GM23338 (cell line): ENCODE measurements at regions not wholly inside any gene's neighbourhood (a gene's known extent, or its start where the extent isn't known, plus 50 kb on each side); places are given as distances from the start of the nearest gene placed in this dataset.

Experiments used
- ATAC-seq: fragments of 200-7000 bp; cut with Tn5 transposase; 3 replicates; pipeline ENCODE4 v1.9.1; 2020
- DNase-seq: peaks from one replicate; pipeline ENCODE4 v3.0.0-alpha.2; 2015; ENCODE audit warnings: low spot score
- H2AFZ ChIP-seq: fragments of 200-600 bp; sonication (generic); 2 replicates; pipeline ENCODE4 v1.8.0; 2016; ENCODE audit warnings: antibody characterized with exemption, mild to moderate bottlenecking, moderate library complexity
- H3F3A ChIP-seq: fragments of 200-600 bp; sonication (generic); replicated peaks from 2 replicates; pipeline ENCODE4 v1.8.0; 2017; ENCODE audit warnings: antibody characterized with exemption, mixed run types, low read depth
- H3K27ac ChIP-seq: fragments of 200-600 bp; sonication (generic); 2 replicates; pipeline ENCODE4 v1.6.1; 2016; ENCODE audit warnings: low read depth
- H3K27me3 ChIP-seq: fragments of 200-600 bp; sonication (generic); 2 replicates; pipeline ENCODE4 v1.8.0; 2016; ENCODE audit warnings: mild to moderate bottlenecking, mixed run types, moderate library complexity; ENCODE audit not compliant: insufficient read depth
- H3K36me3 ChIP-seq: fragments of 200-600 bp; sonication (generic); 2 replicates; pipeline ENCODE4 v1.8.0; 2016; ENCODE audit warnings: mild to moderate bottlenecking; ENCODE audit not compliant: insufficient read depth
- H3K4me1 ChIP-seq: fragments of 200-600 bp; sonication (generic); 2 replicates; pipeline ENCODE4 v1.8.0; 2016; ENCODE audit warnings: mild to moderate bottlenecking, moderate library complexity; ENCODE audit not compliant: insufficient read depth
- H3K4me2 ChIP-seq: fragments of 200-600 bp; sonication (generic); 2 replicates; pipeline ENCODE4 v1.7.1; 2017; ENCODE audit warnings: mixed run types
- H3K4me3 ChIP-seq: fragments of 200-600 bp; sonication (generic); 2 replicates; pipeline ENCODE4 v1.6.1; 2016; ENCODE audit warnings: mixed run types
- H3K79me2 ChIP-seq: fragments of 200-600 bp; sonication (generic); replicated peaks from 2 replicates; pipeline ENCODE4 v1.8.0; 2017; ENCODE audit warnings: mild to moderate bottlenecking; ENCODE audit not compliant: insufficient read depth
- H3K9me2 ChIP-seq: fragments of 200-600 bp; sonication (generic); 2 replicates; pipeline ENCODE4 v1.8.0; 2017; ENCODE audit not compliant: insufficient read depth
- H4K20me1 ChIP-seq: fragments of 200-600 bp; sonication (generic); replicated peaks from 2 replicates; pipeline ENCODE4 v1.8.0; 2017; ENCODE audit warnings: mild to moderate bottlenecking; ENCODE audit not compliant: insufficient read depth
- H3K27ac Mint-ChIP-seq: 2 replicates; pipeline ENCODE4 v1.8.0; 2020; ENCODE audit warnings: inconsistent platforms, mild to moderate bottlenecking, moderate library complexity, mixed read lengths
- H3K27me3 Mint-ChIP-seq: 3 replicates; pipeline ENCODE4 v1.8.0; 2022; ENCODE audit warnings: low read depth, mild to moderate bottlenecking, moderate library complexity, mixed read lengths, inconsistent platforms; ENCODE audit not compliant: insufficient read depth, poor library complexity
- H3K36me3 Mint-ChIP-seq: 3 replicates; pipeline ENCODE4 v1.8.0; 2021; ENCODE audit warnings: low read depth, mild to moderate bottlenecking, inconsistent platforms, moderate library complexity, mixed read lengths
- H3K4me1 Mint-ChIP-seq: 3 replicates; pipeline ENCODE4 v1.8.0; 2020; ENCODE audit warnings: mild to moderate bottlenecking, inconsistent platforms, mixed read lengths
- H3K4me3 Mint-ChIP-seq: 3 replicates; pipeline ENCODE4 v1.8.0; 2021; ENCODE audit warnings: moderate library complexity, mild to moderate bottlenecking, inconsistent platforms, mixed read lengths
- H3K9me3 Mint-ChIP-seq: 3 replicates; pipeline ENCODE4 v1.8.0; 2020; ENCODE audit warnings: moderate library complexity, mild to moderate bottlenecking, inconsistent platforms, mixed read lengths
- CREB1 ChIP-seq: fragments of 250-450 bp; sonication (Bioruptor Pico); IDR thresholded peaks from 2 replicates; pipeline ENCODE4 v1.5.0; 2020; ENCODE audit warnings: low read depth, mild to moderate bottlenecking, moderate library complexity
- CTCF ChIP-seq, 2 experiments: fragments of 200-600 bp in 1 of 2; sonication (generic) in 1 of 2; conservative IDR thresholded peaks; 2 replicates each; pipeline versions ENCODE4 v1.5.1 to v1.6.1; 2016 to 2017; ENCODE audit warnings: antibody characterized with exemption in 2 of 2, low read depth in 2 of 2, mild to moderate bottlenecking in 2 of 2, moderate library complexity in 1 of 2
- ETS1 ChIP-seq: IDR thresholded peaks from 2 replicates; pipeline ENCODE4 v1.6.1; 2016; ENCODE audit warnings: antibody characterized with exemption
- EZH2 ChIP-seq: fragments of 200-600 bp; sonication (generic); IDR thresholded peaks from one replicate; pipeline ENCODE4 v1.8.0; 2017; ENCODE audit warnings: antibody characterized with exemption, mild to moderate bottlenecking, low read depth; ENCODE audit not compliant: unreplicated experiment
- EZH2phosphoT487 ChIP-seq: fragments of 200-600 bp; sonication (generic); IDR thresholded peaks from one replicate; pipeline ENCODE4 v1.8.1; 2018; ENCODE audit warnings: antibody characterized with exemption; ENCODE audit not compliant: unreplicated experiment
- JUNB ChIP-seq: IDR thresholded peaks from one replicate; pipeline ENCODE4 v1.6.1; 2016; ENCODE audit warnings: antibody characterized with exemption; ENCODE audit not compliant: unreplicated experiment
- NANOG ChIP-seq: IDR thresholded peaks from 2 replicates; pipeline ENCODE4 v1.6.1; 2016; ENCODE audit warnings: antibody characterized with exemption, borderline replicate concordance
- POLR2AphosphoS5 ChIP-seq: IDR thresholded peaks from 2 replicates; pipeline ENCODE4 v1.6.1; 2016; ENCODE audit warnings: antibody characterized with exemption, low read depth
- REST ChIP-seq: IDR thresholded peaks from one replicate; pipeline ENCODE4 v1.6.1; 2018; ENCODE audit warnings: antibody characterized with exemption; ENCODE audit not compliant: unreplicated experiment
- STAT1 ChIP-seq: IDR thresholded peaks from one replicate; pipeline ENCODE4 v1.6.1; 2016; ENCODE audit warnings: antibody characterized with exemption; ENCODE audit not compliant: unreplicated experiment
- ZNF114 ChIP-seq: fragments of 250-450 bp; sonication (Bioruptor Pico); IDR thresholded peaks from 2 replicates; pipeline ENCODE4 v1.5.0; 2020; ENCODE audit warnings: mild to moderate bottlenecking, moderate library complexity
- ZNF331 ChIP-seq: fragments of 250-450 bp; sonication (Bioruptor Pico); IDR thresholded peaks from 2 replicates; pipeline ENCODE4 v1.5.0; 2020; ENCODE audit warnings: low read depth, mild to moderate bottlenecking, moderate library complexity
- ZNF462 ChIP-seq: fragments of 250-450 bp; sonication (Bioruptor Pico); IDR thresholded peaks from 2 replicates; pipeline ENCODE4 v1.5.0; 2020; ENCODE audit warnings: mild to moderate bottlenecking, moderate library complexity

- TF ChIP-seq CTCF (conservative IDR thresholded peaks at IDR 0.05; ENCODE audit: low read depth in 2 of 2) (no peak), ZNF462 (no peak), NANOG (no peak), POLR2AphosphoS5 (no peak), CREB1 (CRISPR knock-in tag) (no peak), EZH2 (no peak), STAT1 (no peak), ZNF331 (no peak), REST (no peak), JUNB (no peak), EZH2phosphoT487 (no peak), ETS1 (no peak), ZNF114 (CRISPR knock-in tag) (no peak)
- H3K4me3 Mint-ChIP-seq: no peak overlapping the region
- H3K9me2 ChIP-seq: peaks cover 3% of the 10 kb centered on the region; the same call in 1 of the 2 replicates
Observed at GRCh38 chr12:13566292-13566691, 369.8 kb downstream of the EMP1 start.

More at GRCh38 chr12:13566292-13566691, 369.8 kb downstream of the EMP1 start:
- no peaks in the 10 kb centered on the region for H3K27me3 ChIP-seq
- DNase-seq (no peak), ATAC-seq (no peak)
- no peaks in the 10 kb centered on the region for H3K79me2 ChIP-seq
- Mint-ChIP-seq H3K27ac (no peak overlapping the region), H3K4me1 (no peaks in the 10 kb centered on the region), H3K9me3 (peaks cover 2% of the 10 kb centered on the region; the same call in 1 of the 3 replicates), H3K36me3 (peaks cover 11% of the 10 kb centered on the region), H3K27me3 (no peaks in the 10 kb centered on the region)
- no peaks in the 10 kb centered on the region for H3K4me1 ChIP-seq
- no peak overlapping the region for H3K4me3 ChIP-seq
- H3K4me2 ChIP-seq: no peak overlapping the region
- no peaks in the 10 kb centered on the region for H3F3A ChIP-seq
- no peaks in the 10 kb centered on the region for H3K36me3 ChIP-seq
- H2AFZ ChIP-seq: no peak overlapping the region
- H3K27ac ChIP-seq: no peak overlapping the region
- H4K20me1 ChIP-seq: no peaks in the 10 kb centered on the region
